GM19397 (cell line): ENCODE measurements at regions not wholly inside any gene's neighbourhood (a gene's known extent, or its start where the extent isn't known, plus 50 kb on each side); places are given as distances from the start of the nearest gene placed in this dataset.
"Not testable (repeated sequence)": the region's sequence is repeated elsewhere in the genome, so short reads cannot be mapped to it uniquely, and the experiment has no call there.

ENCODE experiments used
- ATAC-seq: cut with Tn5 transposase; IDR thresholded peaks from one replicate; pipeline ENCODE4 v1.9.1; 2021; ENCODE audit warnings: mild to moderate bottlenecking, moderate library complexity; ENCODE audit not compliant: unreplicated experiment

DNA sequence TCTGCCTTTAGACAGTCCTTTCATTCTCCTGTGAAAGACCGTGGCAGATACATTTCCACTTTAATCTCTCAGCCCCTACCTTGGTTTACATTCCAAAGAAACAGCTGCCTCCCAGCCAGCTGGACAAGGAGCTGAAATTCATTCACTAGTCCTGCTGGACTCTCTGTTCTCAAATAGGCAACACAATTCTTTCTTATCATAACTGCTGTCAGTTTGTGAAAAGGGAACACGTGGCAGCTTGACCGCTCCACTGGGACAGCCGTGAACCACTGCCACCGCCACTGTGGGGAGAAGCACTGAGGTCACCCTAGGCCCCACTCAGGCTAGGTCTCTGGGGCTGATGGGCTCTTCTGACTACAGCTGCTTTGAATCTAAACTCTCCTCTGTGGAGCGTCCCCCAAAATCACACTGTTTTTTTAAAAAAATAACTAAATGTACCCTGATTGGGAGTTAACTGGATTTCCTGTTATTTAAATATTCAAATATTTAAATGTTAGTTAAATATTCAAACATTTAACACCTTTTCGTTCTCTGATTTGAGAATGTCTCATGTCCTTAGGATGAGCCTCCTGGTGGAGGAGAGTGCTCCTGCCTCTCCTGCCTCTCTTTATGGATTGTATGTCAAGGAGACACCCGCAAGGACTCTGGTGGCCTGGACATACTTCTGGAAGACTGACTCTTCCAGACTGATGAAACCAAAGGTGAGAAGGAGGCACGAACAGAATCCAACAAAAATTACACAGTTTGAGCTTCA lies 120.1 kb downstream of the BOD1 start:
- no peak for ATAC-seq

DNA sequence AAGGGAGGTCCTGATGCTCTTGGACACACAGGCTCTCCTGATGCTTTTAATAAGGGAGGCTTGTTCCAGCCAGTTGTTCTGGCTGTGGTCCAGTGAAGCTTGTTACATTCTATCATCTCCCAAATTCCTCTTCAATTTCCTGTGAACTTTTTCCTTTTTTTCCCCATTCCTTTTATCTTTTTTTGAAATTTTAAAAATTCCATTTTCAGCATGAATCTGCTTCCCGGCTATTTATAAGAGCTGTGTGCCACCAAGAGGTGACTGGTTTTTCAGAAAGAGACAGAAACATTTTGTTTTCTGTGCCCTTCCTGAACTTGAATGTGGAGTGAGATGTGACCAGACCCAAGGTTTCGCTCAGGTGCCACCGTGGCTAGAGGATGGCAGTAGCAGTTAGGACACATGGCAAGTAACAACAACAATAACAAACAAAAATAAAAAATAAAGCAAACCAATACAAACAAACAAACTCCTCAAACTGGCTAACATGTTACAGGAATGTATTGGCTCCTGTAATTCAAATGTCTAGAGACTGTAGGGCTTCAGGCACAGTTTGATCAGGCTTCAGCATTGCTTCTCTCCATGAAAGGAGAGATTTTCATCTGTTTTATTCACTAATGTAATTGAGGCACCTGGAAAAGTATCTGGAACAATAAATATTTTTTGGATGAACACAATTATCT lies 121.1 kb downstream of the BOD1 start:
- no peak for ATAC-seq

DNA sequence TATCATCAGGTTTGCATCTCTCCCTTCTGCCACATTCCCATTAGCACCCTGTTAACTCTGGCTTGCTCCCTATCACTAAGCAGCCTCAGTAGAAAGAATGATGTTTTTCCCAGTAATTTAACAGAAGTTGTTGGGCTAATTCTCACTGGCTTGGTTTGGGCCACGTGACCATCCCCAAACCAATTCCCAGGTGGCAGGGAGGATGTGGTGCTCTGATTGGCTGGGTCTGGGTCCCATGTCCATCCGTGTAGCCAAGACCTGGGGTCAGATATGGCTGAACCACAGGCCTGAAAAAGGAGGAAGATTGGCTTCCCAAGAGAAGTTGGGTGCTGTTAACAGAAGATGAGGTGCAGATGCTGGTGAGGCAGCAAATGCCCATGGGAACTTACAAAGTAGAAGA lies 122.0 kb downstream of the BOD1 start:
- ATAC-seq = no peak

DNA sequence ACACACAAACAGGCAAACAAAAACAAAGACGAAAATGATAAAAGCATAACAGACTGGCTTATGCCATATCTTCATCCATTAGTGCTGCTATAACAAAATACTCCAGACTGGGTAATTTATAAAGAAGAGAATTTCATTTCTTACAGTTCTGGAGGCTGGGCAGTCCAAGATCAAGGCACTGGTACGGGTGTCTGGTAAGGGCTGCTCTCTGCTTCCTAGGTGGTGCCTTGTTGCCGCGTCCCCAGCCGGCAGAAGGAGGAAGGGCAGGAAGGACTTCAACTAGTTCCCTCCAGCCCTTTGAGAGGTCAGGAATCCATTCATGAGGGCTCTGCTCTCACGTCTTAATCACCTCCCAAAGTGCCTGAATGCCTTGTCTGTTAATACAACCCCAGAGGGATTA lies 122.6 kb downstream of the BOD1 start:
- no peak for ATAC-seq

DNA sequence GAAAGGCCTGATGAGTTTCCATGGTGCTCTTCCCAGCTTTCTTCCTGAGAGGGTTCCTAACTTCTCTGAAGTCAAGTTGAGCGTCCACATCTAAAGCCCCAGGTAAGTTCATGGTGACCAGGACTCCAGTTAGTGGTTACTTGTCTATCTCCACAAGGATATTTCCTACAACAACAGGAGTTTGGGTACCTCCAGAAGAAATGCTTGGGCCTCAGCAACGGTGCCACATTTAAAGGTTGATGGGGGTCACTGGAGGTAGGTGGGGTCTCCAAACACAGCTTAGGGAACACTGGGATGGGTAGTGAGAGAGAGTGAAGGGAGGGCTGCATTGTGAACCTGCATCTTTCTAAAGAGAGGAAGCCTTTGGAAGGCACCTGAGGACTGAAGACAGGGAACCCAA lies 123.4 kb downstream of the BOD1 start:
- no peak for ATAC-seq

DNA sequence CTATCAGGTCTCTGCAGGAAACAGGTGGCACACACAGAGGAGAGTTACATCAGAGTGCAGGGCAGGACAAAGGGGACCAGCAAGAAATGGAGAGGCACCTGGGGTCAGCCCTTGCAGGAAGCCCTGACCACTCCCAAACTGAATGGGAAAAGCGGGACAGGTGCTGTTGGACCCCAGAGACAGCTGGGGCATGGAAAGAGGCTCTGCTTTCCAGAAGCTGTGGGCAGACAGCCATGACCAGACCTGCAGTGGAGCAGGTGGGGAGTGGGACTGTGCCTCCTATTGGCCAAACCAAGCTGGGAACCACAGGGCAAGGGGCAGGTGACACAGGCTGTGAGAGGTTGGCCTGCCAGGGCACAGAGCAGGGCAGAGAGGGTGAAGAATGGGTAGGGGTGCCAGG lies 125.8 kb downstream of the BOD1 start:
- no peak for ATAC-seq

DNA sequence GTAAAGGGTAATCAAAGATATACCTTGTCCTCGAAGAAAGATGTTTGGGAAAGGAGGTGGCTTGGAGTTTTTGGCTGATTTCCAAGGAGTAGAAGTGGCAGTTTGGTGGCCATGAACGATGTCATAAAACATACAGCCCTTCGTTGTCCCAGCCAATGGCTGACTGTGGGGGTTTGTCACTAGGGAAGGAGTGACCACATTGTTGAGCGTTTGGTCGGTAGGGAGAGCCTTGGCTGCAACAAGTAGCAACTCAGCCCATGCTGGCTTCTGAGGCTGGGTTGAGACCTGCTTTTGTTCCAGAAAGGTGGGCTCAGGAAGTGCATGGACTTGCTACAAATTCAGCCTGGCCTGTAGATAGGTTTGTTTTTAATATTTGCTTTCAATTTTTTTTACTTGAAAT lies 128.3 kb downstream of the BOD1 start:
- ATAC-seq = no peak

DNA sequence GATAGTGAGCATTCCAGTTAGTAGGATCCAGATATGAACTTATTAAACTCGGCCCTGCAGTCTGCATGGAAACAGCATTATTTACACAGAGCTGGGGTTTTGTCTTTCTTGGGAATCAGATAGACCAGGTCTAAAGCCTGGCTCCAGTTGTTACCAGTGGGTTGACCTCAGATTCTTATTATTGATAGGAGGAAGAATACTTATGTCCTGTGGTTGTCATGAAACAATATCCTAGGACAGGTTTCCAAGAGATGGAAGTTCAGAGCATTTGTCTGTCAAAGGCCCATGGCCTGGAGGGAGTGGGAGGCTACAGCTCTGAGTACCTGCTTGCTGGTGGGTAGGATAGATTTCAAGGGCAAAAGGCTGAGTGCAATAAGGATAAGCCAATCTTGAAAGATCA lies 129.2 kb downstream of the BOD1 start:
- no peak for ATAC-seq

DNA sequence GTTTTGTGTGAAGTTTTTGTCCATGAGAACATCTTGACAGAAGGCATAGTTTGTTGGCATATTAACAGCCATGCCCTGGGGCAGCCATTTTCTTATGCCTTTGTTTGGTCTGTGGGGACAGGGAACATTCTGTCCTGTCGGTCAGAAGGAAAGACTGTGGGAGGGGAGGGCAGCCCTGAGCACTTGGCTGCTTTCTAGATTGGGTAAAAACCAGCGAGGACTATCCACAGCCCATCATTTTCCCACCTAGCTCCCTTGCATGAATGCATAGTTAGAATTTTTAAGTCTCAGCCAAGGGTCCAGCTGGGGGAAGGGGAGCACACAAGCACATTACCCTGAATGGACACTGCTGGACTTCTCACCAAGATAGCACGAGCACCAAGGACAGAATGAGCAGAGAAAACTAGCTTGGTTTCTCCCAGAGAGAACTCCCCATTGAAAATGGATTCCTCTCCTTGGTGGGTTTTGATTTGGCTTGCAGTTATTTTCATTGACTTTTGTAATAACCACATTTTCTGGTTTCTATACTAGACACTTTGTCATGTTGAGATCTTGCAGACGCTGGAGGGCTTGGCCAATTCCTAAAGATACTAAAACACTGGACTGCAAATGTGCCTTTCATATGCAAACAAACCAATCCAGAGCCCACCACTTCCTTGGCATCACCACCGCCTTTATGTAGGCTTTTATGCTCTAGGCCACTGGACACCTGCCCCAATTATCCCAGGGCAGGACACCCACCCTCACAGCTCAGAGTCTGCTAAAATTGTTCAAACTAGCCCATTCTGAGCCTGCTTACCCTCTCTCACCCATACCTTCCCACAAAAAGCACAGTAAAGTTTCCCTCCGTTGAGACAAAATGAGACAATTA lies 129.9 kb downstream of the BOD1 start:
- ATAC-seq = no peak

DNA sequence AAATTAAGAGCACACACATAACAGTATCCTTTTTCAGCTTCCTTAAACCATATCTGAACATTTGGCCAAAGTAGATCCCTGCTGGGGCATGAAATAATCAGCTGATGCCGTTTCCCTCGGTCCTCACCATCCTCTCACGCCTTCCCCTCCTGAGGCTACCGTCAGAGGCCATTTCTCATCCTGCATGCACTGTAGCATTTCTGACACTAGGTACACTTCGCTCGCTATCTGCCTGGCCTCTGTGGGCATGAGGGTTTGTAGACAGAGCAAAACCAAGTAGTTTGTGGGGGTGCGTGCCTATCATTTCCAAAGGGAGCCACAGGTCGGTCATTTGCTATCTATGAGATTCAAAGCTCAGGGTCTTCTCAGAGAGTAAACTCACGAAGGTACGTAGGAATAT lies 131.9 kb downstream of the BOD1 start:
- ATAC-seq = no peak

DNA sequence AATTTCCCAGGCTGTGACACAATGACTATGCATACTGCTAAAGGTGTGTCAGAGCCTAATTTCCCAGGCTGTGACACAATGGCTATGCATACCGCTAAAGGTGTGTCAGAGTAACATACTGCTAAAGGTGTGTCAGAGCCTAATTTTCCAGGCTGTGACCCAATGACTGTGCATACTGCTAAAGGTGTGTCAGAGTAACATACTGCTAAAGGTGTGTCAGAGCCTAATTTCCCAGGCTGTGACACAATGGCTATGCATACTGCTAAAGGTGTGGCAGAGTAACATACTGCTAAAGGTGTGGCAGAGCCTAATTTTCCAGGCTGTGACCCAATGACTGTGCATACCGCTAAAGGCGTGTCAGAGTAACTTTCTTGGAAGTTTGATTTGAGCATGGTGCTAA lies 132.9 kb downstream of the BOD1 start:
- ATAC-seq = not testable (repeated sequence)

DNA sequence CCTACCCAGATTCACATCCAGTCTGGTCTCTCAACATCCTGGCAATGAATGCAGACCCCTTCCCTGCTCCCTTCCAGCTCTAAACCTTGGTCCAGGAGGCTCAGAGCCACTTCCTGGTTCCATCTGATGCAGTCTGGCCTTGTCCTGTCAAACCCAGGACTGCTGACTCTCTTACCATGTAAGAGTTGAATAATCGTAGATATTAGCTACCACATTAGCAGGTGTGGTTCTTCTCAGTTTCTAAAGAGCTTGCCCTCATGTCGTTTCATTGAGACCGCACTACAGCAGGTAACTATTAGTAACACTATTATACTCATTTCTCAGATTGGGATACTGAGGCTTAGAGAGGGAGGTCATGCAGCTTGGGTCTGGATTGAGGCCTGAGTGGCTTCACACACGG lies 133.3 kb downstream of the BOD1 start:
- ATAC-seq = no peak

DNA sequence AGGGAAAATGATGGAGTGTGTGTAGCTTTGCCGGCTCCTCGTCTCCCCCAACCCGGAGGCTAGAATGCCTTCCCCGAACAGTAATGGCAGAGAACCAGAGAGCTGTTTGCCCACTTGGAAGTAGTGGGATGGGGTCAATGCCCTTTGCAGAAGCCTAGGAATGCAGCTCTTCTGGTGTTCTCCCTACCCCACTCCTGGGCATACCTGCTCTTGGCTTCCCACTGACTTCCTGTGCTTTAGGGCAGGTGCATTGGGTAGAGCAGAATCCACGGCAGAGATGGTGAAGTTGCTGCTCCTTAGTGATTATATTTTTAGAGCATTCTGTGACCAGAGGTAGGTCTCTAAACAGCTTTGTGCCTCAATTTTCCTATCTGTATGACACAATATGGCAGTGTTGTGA lies 134.6 kb downstream of the BOD1 start:
- no peak for ATAC-seq

DNA sequence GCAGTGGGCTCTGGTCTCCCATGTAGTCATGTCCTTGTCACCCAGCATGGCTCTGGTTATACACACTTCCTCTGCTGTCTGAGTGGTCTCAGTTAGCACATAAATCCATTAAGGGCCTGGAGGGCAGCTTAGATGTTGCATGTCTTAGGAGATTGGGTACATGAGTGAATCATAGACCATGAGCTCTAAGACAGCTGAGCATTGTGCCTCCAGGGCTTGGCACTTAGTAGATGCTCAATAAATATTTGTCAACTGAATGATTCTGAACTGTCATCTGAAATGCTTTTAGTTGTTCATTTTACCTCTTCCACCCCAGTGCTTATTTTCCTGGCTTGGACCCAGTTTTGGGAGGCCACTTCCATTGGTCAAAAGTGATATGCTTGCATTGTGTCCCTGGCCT lies 135.6 kb downstream of the BOD1 start:
- no peak for ATAC-seq

DNA sequence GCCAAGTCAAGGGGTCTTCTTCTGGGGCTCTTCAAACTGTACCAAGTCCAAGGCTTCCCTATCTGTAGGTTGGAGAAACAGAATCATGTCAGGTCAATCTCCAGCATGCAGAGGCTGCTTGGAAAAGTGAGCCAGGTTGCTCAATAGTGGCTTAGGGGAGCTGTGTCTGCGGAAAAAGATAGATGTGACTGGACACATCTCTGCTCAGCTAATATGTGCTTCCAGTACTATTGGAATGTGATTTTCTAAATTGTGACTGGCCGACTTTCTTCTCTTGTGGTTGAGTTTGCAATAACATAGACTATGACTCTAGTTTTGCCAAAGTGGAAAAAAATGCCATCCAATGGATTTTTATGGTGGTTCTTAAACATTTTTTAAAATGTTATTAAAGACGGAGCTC lies 136.7 kb downstream of the BOD1 start:
- no peak for ATAC-seq

DNA sequence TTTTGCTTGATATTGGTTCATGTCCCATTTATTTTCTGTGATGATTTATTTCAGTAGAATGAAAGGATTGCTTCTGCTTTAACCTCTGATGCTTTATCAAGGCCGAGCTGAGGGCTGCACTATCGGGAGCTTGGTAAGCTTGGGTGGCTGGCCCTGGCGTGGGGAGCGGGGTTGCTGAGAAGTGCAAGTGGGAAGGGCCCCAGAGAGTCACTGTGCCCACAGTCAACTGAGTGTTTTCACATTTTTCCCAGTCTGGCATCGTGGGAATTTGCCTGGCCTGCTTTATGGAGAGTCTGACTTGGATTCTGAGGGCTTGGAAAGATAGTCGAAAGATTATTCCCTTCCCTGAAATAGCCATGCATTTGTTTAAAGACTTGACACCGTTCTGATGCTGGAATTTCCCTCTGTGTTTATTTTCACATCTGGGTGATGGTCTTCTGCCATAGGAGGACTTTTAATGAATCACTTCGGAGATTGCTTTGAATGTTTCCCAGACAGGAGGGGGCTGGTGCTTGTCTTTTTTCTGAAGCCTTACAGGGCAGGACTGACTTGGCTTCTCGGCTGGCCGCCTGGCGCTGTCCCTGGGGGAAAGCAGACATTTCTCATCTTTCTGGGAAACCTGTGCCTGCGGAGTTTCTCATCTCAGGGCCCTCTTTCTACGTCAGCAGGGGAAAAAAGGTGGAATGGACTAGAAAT lies 139.0 kb downstream of the BOD1 start:
- no peak for ATAC-seq

DNA sequence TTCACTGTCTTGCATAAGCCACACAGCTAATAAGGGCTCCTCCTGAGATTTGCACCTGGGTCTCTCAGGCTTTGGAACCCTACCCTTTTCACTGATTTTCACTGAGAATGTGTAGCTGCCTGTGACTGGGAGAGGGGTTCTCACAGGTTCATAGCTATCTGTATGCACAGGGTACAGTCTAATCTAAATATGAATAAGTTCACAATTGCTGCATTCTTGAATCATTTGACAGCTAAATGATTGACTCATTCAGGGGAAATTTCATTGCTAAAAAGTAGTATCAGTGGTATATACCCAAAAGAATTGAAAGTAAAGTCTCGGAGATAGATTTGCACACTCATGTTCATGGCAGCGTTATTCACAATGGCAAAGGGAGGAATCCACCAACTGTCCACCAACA lies 140.7 kb downstream of the BOD1 start:
- no peak for ATAC-seq

DNA sequence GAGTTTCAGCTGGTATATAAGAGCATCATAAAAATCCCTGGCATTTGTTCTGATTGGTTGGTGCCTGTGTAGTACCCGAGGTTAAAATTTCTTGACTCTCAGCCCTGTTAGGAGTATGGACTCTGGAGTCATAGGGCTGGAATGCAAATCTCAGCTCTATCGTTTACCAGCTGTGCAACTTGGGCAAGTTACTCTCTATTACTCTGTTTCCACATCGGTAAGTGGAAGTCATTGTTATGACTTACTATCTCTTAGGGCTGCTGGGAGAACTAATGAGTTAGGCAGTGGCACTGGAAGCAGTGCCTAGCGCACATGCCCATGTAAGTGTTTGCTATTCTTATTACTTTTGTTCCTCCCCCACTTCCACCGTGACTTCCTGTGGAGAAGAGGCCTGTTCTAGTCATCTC lies 141.6 kb downstream of the BOD1 start:
- no peak for ATAC-seq

DNA sequence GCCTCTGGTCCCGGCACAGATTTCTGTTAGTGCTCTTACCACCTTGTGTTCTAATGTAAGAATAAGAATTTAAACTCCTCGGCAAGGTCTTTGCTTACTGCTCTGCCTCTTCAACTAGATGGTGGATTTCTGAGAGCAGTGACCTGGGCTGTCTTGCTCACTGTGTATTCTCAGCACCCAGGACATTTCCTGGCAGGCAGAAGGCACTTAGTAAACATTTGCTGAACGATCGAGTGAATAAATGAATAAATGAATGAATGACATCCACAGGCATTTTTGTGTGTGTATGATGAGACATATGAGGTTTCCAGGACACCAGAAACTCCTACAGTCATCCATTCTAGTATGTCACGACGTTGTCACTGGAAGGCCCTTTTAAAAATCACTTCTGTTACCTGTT lies 143.2 kb downstream of the BOD1 start:
- no peak for ATAC-seq

DNA sequence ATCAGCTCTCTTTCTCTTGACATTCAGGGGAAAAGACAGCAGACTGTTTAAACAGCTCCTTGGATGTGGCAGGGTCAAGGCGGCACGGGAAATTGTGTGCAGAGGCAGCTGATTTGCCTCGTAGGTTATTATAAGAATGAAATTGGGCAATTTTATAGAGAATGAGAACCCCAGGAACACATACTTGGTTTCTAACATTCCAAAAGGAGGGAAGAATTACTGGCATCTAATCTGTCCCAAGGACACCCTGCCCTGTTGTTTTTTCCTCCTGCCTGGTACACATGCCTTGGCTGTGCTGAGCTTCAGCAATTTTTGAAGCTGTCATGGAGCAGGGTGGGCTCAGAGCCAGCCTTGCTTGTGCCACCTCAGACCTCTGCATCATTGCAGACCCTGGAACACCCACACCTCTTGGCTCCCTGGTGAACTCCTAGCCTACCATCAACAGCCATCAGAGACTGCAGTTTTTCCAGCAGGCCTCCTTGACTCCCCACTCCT lies 143.6 kb downstream of the BOD1 start:
- ATAC-seq = no peak

DNA sequence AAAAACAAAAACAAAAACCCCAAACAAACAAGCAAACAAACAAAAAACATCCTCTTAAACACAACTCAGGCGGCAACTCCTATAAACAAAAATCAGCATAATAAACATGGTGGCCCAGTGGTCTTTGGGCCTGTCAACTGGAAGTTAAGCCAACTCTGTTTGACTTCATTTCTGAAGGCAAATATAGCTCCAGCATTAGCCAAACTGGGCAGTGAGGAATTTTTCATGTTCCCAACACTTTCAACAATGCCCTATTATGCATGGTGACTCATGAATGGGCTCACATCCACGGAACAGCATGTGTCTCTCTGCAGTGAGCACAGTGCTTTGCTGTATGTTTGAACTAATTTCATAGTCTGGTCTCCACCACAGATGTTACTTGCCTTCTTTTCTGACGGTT lies 143.9 kb upstream of the STC2 start:
- no peak for ATAC-seq
